ENCODE measurements at regions not wholly inside any gene's neighbourhood (a gene's known extent, or its start where the extent isn't known, plus 50 kb on each side); places are given as distances from the start of the nearest gene placed in this dataset.

DNA sequence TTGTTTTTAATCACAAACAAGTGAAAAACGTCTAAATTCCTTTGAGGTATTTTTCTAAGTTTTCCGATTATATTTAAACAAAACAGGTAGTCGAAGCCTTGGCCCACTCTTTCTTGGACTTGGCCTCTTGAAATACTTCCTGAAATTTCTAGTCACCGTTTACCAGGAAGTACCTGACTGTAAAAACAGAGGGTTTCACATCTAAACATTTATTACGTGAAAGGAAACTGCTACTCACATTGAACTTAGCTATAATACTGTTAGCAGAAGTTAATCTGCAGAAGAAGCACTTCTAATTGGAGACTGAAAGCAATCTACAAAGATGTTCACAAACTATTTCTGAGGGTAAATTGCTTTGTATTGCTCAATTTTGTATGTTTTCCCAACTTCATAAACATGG lies 526.0 kb upstream of the ADGRL4 start:
- TF ChIP-seq, protein P1, sequence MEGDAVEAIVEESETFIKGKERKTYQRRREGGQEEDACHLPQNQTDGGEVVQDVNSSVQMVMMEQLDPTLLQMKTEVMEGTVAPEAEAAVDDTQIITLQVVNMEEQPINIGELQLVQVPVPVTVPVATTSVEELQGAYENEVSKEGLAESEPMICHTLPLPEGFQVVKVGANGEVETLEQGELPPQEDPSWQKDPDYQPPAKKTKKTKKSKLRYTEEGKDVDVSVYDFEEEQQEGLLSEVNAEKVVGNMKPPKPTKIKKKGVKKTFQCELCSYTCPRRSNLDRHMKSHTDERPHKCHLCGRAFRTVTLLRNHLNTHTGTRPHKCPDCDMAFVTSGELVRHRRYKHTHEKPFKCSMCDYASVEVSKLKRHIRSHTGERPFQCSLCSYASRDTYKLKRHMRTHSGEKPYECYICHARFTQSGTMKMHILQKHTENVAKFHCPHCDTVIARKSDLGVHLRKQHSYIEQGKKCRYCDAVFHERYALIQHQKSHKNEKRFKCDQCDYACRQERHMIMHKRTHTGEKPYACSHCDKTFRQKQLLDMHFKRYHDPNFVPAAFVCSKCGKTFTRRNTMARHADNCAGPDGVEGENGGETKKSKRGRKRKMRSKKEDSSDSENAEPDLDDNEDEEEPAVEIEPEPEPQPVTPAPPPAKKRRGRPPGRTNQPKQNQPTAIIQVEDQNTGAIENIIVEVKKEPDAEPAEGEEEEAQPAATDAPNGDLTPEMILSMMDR (IDR thresholded peaks at IDR 0.05): no peak
- no peak for TF ChIP-seq POLR2A (IDR thresholded peaks at IDR 0.05)

Data from adrenal gland (tissue), 5 donors.